ENCODE measurements at regions not wholly inside any gene's neighbourhood (a gene's known extent, or its start where the extent isn't known, plus 50 kb on each side); places are given as distances from the start of the nearest gene placed in this dataset.

DNA sequence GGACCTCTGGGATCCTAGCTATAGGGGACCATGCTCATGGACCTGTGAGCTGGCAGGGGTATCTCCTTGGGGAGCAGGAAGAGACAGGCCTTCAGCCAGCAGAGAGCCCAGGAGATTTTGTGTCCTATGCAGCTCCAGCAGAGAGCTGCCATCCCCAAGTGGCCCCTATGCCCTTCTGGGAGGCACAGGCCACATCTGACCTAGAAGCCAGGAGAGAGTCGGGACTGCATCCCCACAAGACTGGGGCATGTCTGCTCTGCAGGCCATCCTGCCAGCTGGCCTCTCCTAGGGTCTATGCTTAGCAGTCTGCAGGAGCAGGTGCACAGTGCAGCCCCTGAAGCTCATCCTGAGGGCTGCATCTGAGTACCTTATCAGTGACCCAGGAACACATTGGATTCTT is 279.5 kb downstream of the KIF2B start:
- no peaks in the 10 kb centered on the region for H3K36me3 ChIP-seq (ENCODE audit: control insufficient read depth, low read depth, low read length)
- no peaks in the 10 kb centered on the region for H3K9me3 ChIP-seq (ENCODE audit: control insufficient read depth, low read depth, low read length)
- no peaks in the 10 kb centered on the region for H3K27me3 ChIP-seq (ENCODE audit: control insufficient read depth, insufficient read depth, low read length)
- no peak overlapping the region for H3K27ac ChIP-seq (ENCODE audit: low read length)
- no peaks in the 10 kb centered on the region for H3K4me1 ChIP-seq (ENCODE audit: control insufficient read depth, low read depth, low read length)
- no peak overlapping the region for H3K9ac ChIP-seq (ENCODE audit: low read length)
- no peak overlapping the region for H3K4me3 ChIP-seq (ENCODE audit: low read length)

DNA sequence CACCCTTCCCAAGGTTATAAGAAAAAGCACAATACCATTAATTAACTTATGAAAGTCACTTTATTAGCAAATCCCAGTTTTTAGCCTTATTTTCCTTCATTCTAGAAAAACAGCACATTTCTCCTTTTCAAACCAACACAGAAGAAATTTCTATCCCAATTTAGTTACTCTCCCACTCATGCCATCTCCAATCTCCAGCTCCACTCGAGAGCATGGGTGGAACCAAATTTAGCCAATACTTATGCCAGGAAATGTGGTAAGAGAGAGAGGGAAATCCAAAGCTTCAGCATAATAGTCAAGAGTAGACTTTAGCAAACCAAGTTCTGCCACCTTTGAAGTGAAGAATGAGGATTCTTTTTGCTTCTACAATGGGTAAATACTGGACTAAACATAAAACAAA is 288.8 kb downstream of the KIF2B start:
- H3K36me3 ChIP-seq (ENCODE audit: control insufficient read depth, low read depth, low read length): no peaks in the 10 kb centered on the region
- no peaks in the 10 kb centered on the region for H3K4me1 ChIP-seq (ENCODE audit: control insufficient read depth, low read depth, low read length)
- H3K9ac ChIP-seq (ENCODE audit: low read length): no peak overlapping the region
- H3K9me3 ChIP-seq (ENCODE audit: control insufficient read depth, low read depth, low read length): no peaks in the 10 kb centered on the region
- H3K27me3 ChIP-seq (ENCODE audit: control insufficient read depth, insufficient read depth, low read length): no peaks in the 10 kb centered on the region
- no peak overlapping the region for H3K4me3 ChIP-seq (ENCODE audit: low read length)
- H3K27ac ChIP-seq (ENCODE audit: low read length): no peak overlapping the region

DNA sequence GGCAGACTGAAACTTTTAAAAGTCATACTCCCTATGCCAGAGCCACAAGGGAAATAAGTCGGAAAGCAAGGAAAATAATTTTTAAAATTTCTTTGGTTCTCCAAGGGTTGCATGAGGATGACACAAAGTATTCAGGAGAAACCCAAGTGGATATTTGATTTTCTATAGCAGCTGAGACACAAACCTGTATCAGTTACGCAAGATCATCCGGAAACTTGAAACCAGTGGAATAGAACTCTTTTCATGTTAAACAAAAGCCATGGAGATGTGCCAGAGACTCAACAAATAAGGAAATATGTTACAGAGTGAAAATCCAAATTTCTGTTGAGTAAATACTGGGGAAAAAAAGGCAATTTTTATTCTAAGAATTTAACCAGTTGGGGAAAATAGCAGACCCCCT is 294.7 kb downstream of the KIF2B start:
- Histone ChIP-seq H3K27ac (ENCODE audit: low read length) (no peak overlapping the region), H3K9me3 (ENCODE audit: control insufficient read depth, low read depth, low read length) (no peaks in the 10 kb centered on the region), H3K9ac (ENCODE audit: low read length) (no peak overlapping the region), H3K27me3 (ENCODE audit: control insufficient read depth, insufficient read depth, low read length) (no peaks in the 10 kb centered on the region), H3K4me3 (ENCODE audit: low read length) (no peak overlapping the region), H3K4me1 (ENCODE audit: control insufficient read depth, low read depth, low read length) (peaks cover 4% of the 10 kb centered on the region), H3K36me3 (ENCODE audit: control insufficient read depth, low read depth, low read length) (no peaks in the 10 kb centered on the region)

DNA sequence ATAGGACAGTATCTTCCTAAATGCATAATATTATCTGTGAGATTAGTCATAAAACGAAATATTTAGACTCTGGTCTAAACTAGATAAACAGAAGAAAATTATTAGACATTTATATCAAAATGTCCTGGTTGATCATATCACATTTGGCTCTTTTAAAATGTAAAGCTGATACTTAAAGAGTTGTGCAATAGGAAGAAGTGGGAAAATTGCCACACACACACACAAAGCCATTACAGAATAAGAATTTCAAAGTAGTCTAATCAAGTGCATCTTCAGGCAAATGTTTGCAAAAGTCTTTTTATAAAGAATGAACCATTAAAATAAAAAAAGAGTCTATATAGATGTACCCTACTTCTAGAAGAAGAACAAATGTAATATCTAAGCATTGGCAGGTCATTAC is 301.7 kb downstream of the KIF2B start:
- Histone ChIP-seq H3K9ac (ENCODE audit: low read length) (no peak overlapping the region), H3K36me3 (ENCODE audit: control insufficient read depth, low read depth, low read length) (no peaks in the 10 kb centered on the region), H3K9me3 (ENCODE audit: control insufficient read depth, low read depth, low read length) (no peaks in the 10 kb centered on the region), H3K27me3 (ENCODE audit: control insufficient read depth, insufficient read depth, low read length) (no peaks in the 10 kb centered on the region), H3K4me3 (ENCODE audit: low read length) (no peak overlapping the region), H3K27ac (ENCODE audit: low read length) (no peak overlapping the region), H3K4me1 (ENCODE audit: control insufficient read depth, low read depth, low read length) (no peaks in the 10 kb centered on the region)

DNA sequence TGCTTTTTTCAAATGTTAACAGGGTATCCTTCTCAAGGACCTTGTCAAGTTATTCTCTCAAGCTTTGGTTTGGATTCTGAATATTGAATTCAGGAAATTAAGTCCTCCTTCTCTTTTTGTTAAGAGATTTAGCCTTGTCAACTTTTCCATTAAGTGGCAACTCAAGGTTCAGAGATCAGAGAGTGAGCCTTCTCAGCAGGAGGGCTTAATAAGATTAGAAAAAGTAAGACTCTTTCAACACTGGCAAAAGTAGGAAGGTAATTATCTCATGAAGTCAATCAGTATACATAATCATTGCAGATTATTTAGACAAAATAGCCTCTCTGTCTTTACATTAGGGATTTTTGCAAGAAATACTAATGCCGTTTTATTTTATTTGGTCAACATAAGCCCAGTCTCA is 330.7 kb downstream of the KIF2B start:
- no peak overlapping the region for H3K27ac ChIP-seq (ENCODE audit: low read length)

DNA sequence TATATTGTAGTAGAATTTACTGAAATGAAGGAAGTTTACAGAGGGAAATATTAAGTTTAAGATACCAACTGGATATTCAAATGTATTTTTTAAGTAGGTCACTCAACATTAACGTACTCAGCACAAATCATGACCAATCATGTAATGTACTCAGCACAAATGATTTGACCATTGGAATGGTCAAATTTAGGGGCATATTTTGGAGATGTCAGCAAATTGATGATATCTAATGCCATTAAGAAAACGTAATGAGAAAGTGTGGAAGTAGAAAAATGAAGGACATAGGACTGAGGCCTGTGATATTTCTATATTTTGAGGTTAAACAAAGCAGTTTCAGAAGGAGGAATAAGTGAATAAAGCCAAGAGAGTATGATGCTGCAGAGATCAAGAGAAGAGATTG is 334.8 kb downstream of the KIF2B start:
- H3K36me3 ChIP-seq (ENCODE audit: control insufficient read depth, low read depth, low read length): no peaks in the 10 kb centered on the region
- no peak overlapping the region for H3K4me3 ChIP-seq (ENCODE audit: low read length)
- no peak overlapping the region for H3K27ac ChIP-seq (ENCODE audit: low read length)

More for the DNA sequence above, 330.7 kb downstream of the KIF2B start:
- no peak overlapping the region for H3K4me3 ChIP-seq (ENCODE audit: low read length)
- H3K9ac ChIP-seq (ENCODE audit: low read length): no peak overlapping the region
- no peaks in the 10 kb centered on the region for H3K36me3 ChIP-seq (ENCODE audit: control insufficient read depth, low read depth, low read length)
- no peaks in the 10 kb centered on the region for H3K27me3 ChIP-seq (ENCODE audit: control insufficient read depth, insufficient read depth, low read length)
- H3K4me1 ChIP-seq (ENCODE audit: control insufficient read depth, low read depth, low read length): peaks cover 2% of the 10 kb centered on the region
- H3K9me3 ChIP-seq (ENCODE audit: control insufficient read depth, low read depth, low read length): no peaks in the 10 kb centered on the region

DNA sequence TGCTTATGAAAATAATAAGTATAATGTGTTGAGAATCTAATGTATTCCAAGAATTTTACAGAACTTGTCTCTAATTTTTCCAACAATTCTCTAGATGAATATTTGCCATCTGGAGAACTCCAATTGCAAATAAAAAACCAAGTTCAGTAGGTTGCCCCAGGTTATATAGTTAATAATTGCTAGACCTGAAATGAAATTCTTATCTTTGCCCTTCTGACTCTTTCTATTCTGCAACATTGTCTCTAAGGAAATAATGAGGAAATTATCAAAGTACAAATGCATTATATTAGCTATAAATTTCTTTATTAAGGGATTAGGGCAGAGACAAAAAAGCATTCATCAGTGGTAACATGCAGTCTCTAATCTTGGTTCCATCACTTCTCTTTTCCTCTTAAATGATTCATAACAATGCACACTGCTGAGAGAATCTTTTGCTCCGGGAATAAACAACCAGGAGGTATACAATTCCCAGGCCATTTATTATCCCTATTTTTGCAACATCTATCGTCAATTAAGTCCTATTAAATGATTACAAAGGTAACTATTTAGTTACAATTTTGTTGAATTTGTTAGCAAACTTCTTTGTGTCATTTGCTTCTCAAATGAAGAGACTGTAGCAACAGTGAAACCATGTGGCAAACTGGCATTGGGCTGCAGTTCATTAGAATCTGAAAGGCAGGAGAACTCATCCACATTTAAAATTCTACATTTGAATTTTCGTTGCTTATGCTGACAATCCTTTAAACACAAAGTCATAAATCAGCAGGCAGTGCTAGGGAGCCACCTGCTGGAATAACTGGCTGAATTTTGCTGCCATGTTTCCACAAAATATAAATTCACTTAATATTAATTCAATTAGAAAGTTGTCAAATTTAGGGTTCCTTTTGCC is 349.6 kb downstream of the KIF2B start:
- Histone ChIP-seq H3K9ac (ENCODE audit: low read length) (peak overlapping the region; percentile 56), H3K4me1 (ENCODE audit: control insufficient read depth, low read depth, low read length) (peaks cover 24% of the 10 kb centered on the region), H3K27me3 (ENCODE audit: control insufficient read depth, insufficient read depth, low read length) (no peaks in the 10 kb centered on the region), H3K4me3 (ENCODE audit: low read length) (peak overlapping the region; percentile 39), H3K36me3 (ENCODE audit: control insufficient read depth, low read depth, low read length) (no peaks in the 10 kb centered on the region), H3K9me3 (ENCODE audit: control insufficient read depth, low read depth, low read length) (no peaks in the 10 kb centered on the region), H3K27ac (ENCODE audit: low read length) (peak overlapping the region; percentile 78)

More for the DNA sequence above, 334.8 kb downstream of the KIF2B start:
- H3K4me1 ChIP-seq (ENCODE audit: control insufficient read depth, low read depth, low read length): peaks cover 2% of the 10 kb centered on the region
- no peak overlapping the region for H3K9ac ChIP-seq (ENCODE audit: low read length)
- no peaks in the 10 kb centered on the region for H3K27me3 ChIP-seq (ENCODE audit: control insufficient read depth, insufficient read depth, low read length)
- no peaks in the 10 kb centered on the region for H3K9me3 ChIP-seq (ENCODE audit: control insufficient read depth, low read depth, low read length)

DNA sequence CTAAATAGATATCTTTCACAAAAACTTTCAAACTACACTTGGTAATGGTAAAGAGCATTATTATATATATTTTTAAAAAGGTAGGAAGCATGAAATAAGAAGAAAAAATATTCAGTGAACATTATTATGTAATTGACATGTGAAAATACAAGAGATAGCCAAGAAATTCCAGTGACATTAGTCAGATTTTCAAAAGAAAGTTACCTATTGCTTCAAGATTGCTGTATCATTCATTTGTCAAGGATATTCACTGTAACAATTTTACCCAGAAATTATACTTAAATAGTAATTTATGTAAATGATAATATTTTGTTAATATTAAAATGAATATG is 350.2 kb downstream of the KIF2B start:
- Histone ChIP-seq H3K9me3 (ENCODE audit: control insufficient read depth, low read depth, low read length) (no peaks in the 10 kb centered on the region), H3K36me3 (ENCODE audit: control insufficient read depth, low read depth, low read length) (no peaks in the 10 kb centered on the region), H3K4me3 (ENCODE audit: low read length) (no peak overlapping the region), H3K27ac (ENCODE audit: low read length) (no peak overlapping the region), H3K27me3 (ENCODE audit: control insufficient read depth, insufficient read depth, low read length) (no peaks in the 10 kb centered on the region), H3K9ac (ENCODE audit: low read length) (no peak overlapping the region), H3K4me1 (ENCODE audit: control insufficient read depth, low read depth, low read length) (peaks cover 24% of the 10 kb centered on the region)

DNA sequence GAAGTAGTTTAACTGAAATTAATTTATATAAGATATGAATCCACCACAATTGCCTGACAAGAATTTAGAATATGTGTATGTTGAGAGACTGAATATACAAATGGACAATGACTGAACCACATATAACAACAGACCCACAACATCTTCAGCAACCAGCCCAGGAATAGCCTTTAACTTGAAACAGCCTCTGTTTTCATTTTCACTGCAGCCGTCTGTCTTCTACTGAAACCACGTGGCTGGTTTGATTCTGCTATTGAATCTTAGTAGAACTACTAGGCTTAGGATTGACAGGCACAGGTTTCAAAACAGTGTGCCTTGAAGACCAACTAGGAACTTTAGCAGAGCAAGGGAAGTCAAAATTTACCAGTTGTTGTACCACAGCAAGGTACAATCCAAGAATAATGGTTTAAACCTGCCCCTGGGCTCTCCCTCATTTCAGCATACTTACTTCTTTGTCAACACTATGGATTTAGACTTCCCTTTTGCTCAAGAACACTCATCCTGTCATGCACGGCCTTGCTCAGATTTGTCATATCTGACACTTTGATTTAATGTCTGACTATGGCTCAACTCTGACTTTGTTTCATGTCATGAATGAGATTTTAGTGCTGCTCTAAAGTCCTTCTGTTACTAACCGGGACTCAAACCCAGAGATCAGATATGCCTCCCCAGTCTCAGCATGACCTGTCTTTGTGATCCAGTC is 355.0 kb downstream of the KIF2B start:
- H3K4me1 ChIP-seq (ENCODE audit: control insufficient read depth, low read depth, low read length): peaks cover 13% of the 10 kb centered on the region
- no peak overlapping the region for H3K9ac ChIP-seq (ENCODE audit: low read length)
- no peak overlapping the region for H3K4me3 ChIP-seq (ENCODE audit: low read length)
- H3K9me3 ChIP-seq (ENCODE audit: control insufficient read depth, low read depth, low read length): no peaks in the 10 kb centered on the region
- H3K27ac ChIP-seq (ENCODE audit: low read length): no peak overlapping the region
- H3K27me3 ChIP-seq (ENCODE audit: control insufficient read depth, insufficient read depth, low read length): no peaks in the 10 kb centered on the region
- H3K36me3 ChIP-seq (ENCODE audit: control insufficient read depth, low read depth, low read length): no peaks in the 10 kb centered on the region

DNA sequence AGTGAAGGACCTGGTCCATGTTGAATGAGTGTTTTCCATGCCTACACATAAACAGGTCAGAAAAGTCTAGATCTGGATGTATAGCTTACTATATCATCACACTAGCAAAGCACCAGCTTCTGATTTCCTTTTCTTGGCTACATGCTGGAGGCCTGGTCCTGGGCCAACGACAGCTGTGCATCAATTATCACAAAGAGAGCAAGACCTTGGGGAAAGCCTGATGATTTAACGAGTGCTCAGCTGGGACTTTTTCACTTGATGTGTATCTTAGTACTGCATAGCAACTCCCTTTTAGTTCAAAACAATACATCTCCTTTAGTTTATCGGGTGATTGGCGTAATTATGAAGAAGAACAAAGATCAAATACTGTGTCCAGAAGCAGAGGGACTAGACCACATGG is 358.2 kb downstream of the KIF2B start:
- no peaks in the 10 kb centered on the region for H3K4me1 ChIP-seq (ENCODE audit: control insufficient read depth, low read depth, low read length)

DNA sequence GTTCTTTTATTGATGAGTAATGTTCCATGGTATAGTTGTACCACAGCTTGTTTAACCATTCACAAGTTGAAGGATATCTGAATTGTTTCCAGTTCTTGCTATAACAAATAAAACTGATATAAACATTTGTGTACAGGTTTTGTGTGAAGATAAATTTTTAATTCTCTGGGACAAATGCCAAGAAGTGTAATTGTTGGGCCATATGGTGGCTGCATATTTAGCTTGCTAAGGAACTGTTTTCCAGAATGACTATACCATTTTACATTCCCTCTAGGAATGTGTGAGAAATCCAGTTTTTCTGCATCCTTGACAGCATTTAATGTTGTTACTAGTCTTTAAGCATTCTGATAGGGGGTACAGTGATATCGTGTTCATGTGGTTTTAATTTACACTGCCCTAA is 368.5 kb downstream of the KIF2B start:
- Histone ChIP-seq H3K36me3 (ENCODE audit: control insufficient read depth, low read depth, low read length) (no peaks in the 10 kb centered on the region), H3K9ac (ENCODE audit: low read length) (no peak overlapping the region), H3K9me3 (ENCODE audit: control insufficient read depth, low read depth, low read length) (no peaks in the 10 kb centered on the region), H3K4me1 (ENCODE audit: control insufficient read depth, low read depth, low read length) (no peaks in the 10 kb centered on the region), H3K4me3 (ENCODE audit: low read length) (no peak overlapping the region), H3K27ac (ENCODE audit: low read length) (no peak overlapping the region), H3K27me3 (ENCODE audit: control insufficient read depth, insufficient read depth, low read length) (no peaks in the 10 kb centered on the region)

More for the DNA sequence above, 358.2 kb downstream of the KIF2B start:
- Histone ChIP-seq H3K9ac (ENCODE audit: low read length) (no peak overlapping the region), H3K4me3 (ENCODE audit: low read length) (no peak overlapping the region), H3K27ac (ENCODE audit: low read length) (no peak overlapping the region), H3K27me3 (ENCODE audit: control insufficient read depth, insufficient read depth, low read length) (no peaks in the 10 kb centered on the region), H3K9me3 (ENCODE audit: control insufficient read depth, low read depth, low read length) (no peaks in the 10 kb centered on the region), H3K36me3 (ENCODE audit: control insufficient read depth, low read depth, low read length) (no peaks in the 10 kb centered on the region)

DNA sequence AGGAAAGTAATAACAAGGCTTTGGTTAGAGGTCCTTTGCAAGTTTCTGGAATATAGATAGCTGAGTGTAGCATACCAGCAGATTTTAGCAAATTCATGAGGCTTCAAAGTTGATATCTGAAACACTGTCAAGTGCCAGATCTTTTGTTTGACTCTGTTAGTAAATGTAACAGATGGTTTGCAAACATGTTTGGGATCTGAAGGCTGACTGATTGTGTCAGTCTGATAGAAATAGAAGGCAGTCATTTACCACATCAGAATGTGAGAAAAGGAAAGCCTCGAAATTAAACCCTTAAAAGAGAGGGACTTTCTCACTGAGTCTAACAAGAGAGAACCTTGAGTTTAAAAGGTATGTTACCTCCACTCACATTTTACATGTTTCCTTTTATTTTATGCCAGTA is 371.5 kb downstream of the KIF2B start:
- H3K27ac ChIP-seq (ENCODE audit: low read length): no peak overlapping the region
- no peak overlapping the region for H3K4me3 ChIP-seq (ENCODE audit: low read length)
- H3K4me1 ChIP-seq (ENCODE audit: control insufficient read depth, low read depth, low read length): no peaks in the 10 kb centered on the region
- no peaks in the 10 kb centered on the region for H3K9me3 ChIP-seq (ENCODE audit: control insufficient read depth, low read depth, low read length)
- no peaks in the 10 kb centered on the region for H3K36me3 ChIP-seq (ENCODE audit: control insufficient read depth, low read depth, low read length)
- no peak overlapping the region for H3K9ac ChIP-seq (ENCODE audit: low read length)
- no peaks in the 10 kb centered on the region for H3K27me3 ChIP-seq (ENCODE audit: control insufficient read depth, insufficient read depth, low read length)
